Skin of body (tissue), 1 donor: ENCODE measurements at regions not wholly inside any gene's neighbourhood (a gene's known extent, or its start where the extent isn't known, plus 50 kb on each side); places are given as distances from the start of the nearest gene placed in this dataset.
A peak's percentile ranks its signal among the peaks of the same experiment; 100 is the strongest.
"Not testable (repeated sequence)": the region's sequence is repeated elsewhere in the genome, so short reads cannot be mapped to it uniquely, and the experiment has no call there.

Experiments used
- DNase-seq: peaks from one replicate; lab custom pipeline; 2025; lab: John Stamatoyannopoulos, UW

- DNase-seq = no peak
Measured at GRCh38 chr3:191740712-191741111, 279.7 kb downstream of the PYDC2 start.

GRCh38 chr3:191741847-191742350 lies 280.9 kb downstream of the PYDC2 start:
- DNase-seq = not testable (repeated sequence)

GRCh38 chr3:191743283-191743682 lies 282.3 kb downstream of the PYDC2 start:
- no peak for DNase-seq

GRCh38 chr3:191750618-191751017 lies 289.7 kb downstream of the PYDC2 start:
- no peak for DNase-seq

- no peak for DNase-seq
Measured at GRCh38 chr3:191753196-191753595, 292.2 kb downstream of the PYDC2 start.

GRCh38 chr3:191761906-191762305 lies 300.9 kb downstream of the PYDC2 start:
- no peak for DNase-seq

GRCh38 chr3:191762323-191762960 lies 301.5 kb downstream of the PYDC2 start:
- peak; percentile 59 for DNase-seq

GRCh38 chr3:191768421-191768820 lies 307.5 kb downstream of the PYDC2 start:
- no peak for DNase-seq

GRCh38 chr3:191770541-191770940 lies 309.6 kb downstream of the PYDC2 start:
- peak; percentile 5 for DNase-seq

GRCh38 chr3:191774485-191774884 lies 313.5 kb downstream of the PYDC2 start:
- DNase-seq = peak; percentile 2

GRCh38 chr3:191775451-191776233 lies 314.7 kb downstream of the PYDC2 start:
- no peak for DNase-seq

GRCh38 chr3:191781044-191781443 lies 320.1 kb downstream of the PYDC2 start:
- no peak for DNase-seq

- no peak for DNase-seq
Measured at GRCh38 chr3:191783024-191783423, 322.1 kb downstream of the PYDC2 start.

- DNase-seq = no peak
Measured at GRCh38 chr3:191790934-191791333, 330.0 kb downstream of the PYDC2 start.

GRCh38 chr3:191792580-191792979 lies 331.6 kb downstream of the PYDC2 start:
- DNase-seq = no peak

- DNase-seq = no peak
Measured at GRCh38 chr3:191795196-191795595, 334.2 kb downstream of the PYDC2 start.

- DNase-seq = no peak
Measured at GRCh38 chr3:191797271-191797670, 336.3 kb downstream of the PYDC2 start.

GRCh38 chr3:191802671-191803070 lies 341.7 kb downstream of the PYDC2 start:
- no peak for DNase-seq

GRCh38 chr3:191804935-191805334 lies 344.0 kb downstream of the PYDC2 start:
- no peak for DNase-seq

GRCh38 chr3:191808073-191808472 lies 347.1 kb downstream of the PYDC2 start:
- DNase-seq = no peak

- no peak for DNase-seq
Measured at GRCh38 chr3:191809326-191809949, 348.5 kb downstream of the PYDC2 start.

GRCh38 chr3:191813245-191813644 lies 352.3 kb downstream of the PYDC2 start:
- no peak for DNase-seq
